ENCODE measurements at regions not wholly inside any gene's neighbourhood (a gene's known extent, or its start where the extent isn't known, plus 50 kb on each side); places are given as distances from the start of the nearest gene placed in this dataset.

DNA sequence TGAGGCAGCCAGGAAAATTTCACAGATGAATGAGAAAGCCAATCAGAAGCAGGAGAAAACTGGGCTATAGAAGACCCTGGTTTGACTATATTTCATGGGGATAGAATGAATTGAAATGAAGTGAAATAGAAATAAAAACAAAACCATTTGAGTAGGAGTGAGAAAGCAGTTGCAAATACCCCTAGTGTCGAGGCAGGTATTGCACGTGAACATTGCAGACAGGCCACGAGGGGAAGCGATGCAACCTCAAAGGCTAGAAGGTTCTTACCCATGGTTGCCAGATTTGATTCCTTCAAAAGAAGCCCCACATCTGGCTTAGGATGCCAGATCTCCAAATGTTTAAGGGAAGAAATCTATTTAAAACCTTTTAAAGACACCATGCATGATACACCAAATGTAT lies 648.9 kb downstream of the VRK1 start:
- H3K27me3 ChIP-seq = no peaks in the 10 kb centered on the region
- H3K4me1 ChIP-seq = no peaks in the 10 kb centered on the region
- no peaks in the 10 kb centered on the region for H3K9me3 ChIP-seq
- H3K27ac ChIP-seq = no peak overlapping the region
- no peak for DNase-seq (ENCODE audit: low spot score in 2 of 2)
- TF ChIP-seq POLR2A (IDR thresholded peaks at IDR 0.05) (no peak), POLR2AphosphoS5 (IDR thresholded peaks at IDR 0.05) (no peak)
- TF ChIP-seq, protein P1, sequence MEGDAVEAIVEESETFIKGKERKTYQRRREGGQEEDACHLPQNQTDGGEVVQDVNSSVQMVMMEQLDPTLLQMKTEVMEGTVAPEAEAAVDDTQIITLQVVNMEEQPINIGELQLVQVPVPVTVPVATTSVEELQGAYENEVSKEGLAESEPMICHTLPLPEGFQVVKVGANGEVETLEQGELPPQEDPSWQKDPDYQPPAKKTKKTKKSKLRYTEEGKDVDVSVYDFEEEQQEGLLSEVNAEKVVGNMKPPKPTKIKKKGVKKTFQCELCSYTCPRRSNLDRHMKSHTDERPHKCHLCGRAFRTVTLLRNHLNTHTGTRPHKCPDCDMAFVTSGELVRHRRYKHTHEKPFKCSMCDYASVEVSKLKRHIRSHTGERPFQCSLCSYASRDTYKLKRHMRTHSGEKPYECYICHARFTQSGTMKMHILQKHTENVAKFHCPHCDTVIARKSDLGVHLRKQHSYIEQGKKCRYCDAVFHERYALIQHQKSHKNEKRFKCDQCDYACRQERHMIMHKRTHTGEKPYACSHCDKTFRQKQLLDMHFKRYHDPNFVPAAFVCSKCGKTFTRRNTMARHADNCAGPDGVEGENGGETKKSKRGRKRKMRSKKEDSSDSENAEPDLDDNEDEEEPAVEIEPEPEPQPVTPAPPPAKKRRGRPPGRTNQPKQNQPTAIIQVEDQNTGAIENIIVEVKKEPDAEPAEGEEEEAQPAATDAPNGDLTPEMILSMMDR (IDR thresholded peaks at IDR 0.05) = no peak
- no peaks in the 10 kb centered on the region for H3K36me3 ChIP-seq
- no peak overlapping the region for H3K4me3 ChIP-seq
- intact Hi-C loops (cut with DNase I; ENCODE audit: low total_unique reads) = no loop called here

DNA sequence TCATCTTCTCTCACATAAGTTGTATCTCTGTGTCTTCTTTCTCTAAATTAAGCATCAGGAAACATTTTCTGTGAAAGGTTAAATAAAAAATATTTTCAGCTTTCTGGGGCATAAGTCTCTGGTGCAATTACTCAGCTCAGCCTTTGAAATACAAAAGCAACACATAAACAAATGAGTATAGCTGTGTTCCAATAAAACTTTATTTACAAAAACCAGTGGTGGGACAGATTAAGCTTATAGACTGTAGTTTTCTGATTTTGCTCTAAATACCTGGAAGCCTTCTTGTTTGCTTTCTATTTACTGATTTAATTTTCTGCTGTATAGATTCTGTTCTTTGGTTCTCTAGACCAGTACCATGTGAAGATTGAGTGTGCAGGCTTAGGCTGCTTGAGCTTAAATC lies 655.1 kb downstream of the VRK1 start:
- H3K4me1 ChIP-seq = no peaks in the 10 kb centered on the region
- H3K27me3 ChIP-seq = peaks cover 0 to 23% of the 10 kb centered on the region in 2 donors
- no peak overlapping the region for H3K4me3 ChIP-seq
- no peaks in the 10 kb centered on the region for H3K9me3 ChIP-seq
- no peak overlapping the region for H3K27ac ChIP-seq
- intact Hi-C loops (cut with DNase I; ENCODE audit: low total_unique reads) = no loop called here
- H3K36me3 ChIP-seq = no peaks in the 10 kb centered on the region
- no peak for DNase-seq (ENCODE audit: low spot score in 2 of 2)
- TF ChIP-seq POLR2A (IDR thresholded peaks at IDR 0.05) (no peak), POLR2AphosphoS5 (IDR thresholded peaks at IDR 0.05) (no peak)
- TF ChIP-seq, protein P1 (IDR thresholded peaks at IDR 0.05) = no peak

- no peaks in the 10 kb centered on the region for H3K9me3 ChIP-seq
- peaks cover 0 to 28% of the 10 kb centered on the region in 2 donors for H3K27me3 ChIP-seq
- H3K36me3 ChIP-seq = no peaks in the 10 kb centered on the region
- DNase-seq (ENCODE audit: low spot score in 2 of 2) = no peak
- no peaks in the 10 kb centered on the region for H3K4me1 ChIP-seq
- intact Hi-C loops (cut with DNase I; ENCODE audit: low total_unique reads) = no loop called here
- TF ChIP-seq, protein P1 (IDR thresholded peaks at IDR 0.05) = no peak
- TF ChIP-seq POLR2AphosphoS5 (IDR thresholded peaks at IDR 0.05) (no peak), POLR2A (IDR thresholded peaks at IDR 0.05) (no peak)
- H3K4me3 ChIP-seq = no peak overlapping the region
- no peak overlapping the region for H3K27ac ChIP-seq
Measured at GRCh38 chr14:97453991-97454390, 656.8 kb downstream of the VRK1 start.

DNA sequence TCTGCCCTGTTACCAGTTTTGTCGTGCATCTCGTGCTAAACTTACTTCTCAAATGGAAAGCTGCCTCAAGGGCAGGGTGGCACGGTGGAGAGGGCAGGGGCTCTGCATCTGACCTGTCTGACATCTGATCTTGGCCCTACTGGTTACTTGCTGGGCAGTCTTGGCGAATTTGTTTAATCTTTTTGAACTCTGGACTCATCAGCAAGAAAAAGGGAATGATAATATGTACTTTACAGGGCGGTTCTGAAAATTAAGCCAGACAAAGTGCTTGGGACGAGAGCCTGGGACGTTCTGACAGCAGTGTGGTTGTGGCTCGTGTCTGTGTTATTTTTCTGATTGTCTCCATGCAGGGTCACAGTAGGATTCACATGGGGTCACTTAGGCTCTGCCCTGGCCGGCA lies 659.3 kb downstream of the VRK1 start:
- H3K9me3 ChIP-seq = peaks cover 0 to under 1% of the 10 kb centered on the region in 2 donors
- peaks cover 0 to 28% of the 10 kb centered on the region in 2 donors for H3K27me3 ChIP-seq
- no peak overlapping the region for H3K4me3 ChIP-seq
- H3K27ac ChIP-seq = no peak overlapping the region
- intact Hi-C loops (cut with DNase I; ENCODE audit: low total_unique reads) = loop anchor here (5.0 kb wide), 1 partner anchor 1796 kb away; no protein-coding TSS in a partner anchor
- TF ChIP-seq POLR2AphosphoS5 (IDR thresholded peaks at IDR 0.05) = no peak
- TF ChIP-seq, protein P1 (IDR thresholded peaks at IDR 0.05) = no peak
- TF ChIP-seq POLR2A (IDR thresholded peaks at IDR 0.05) = no peak
- no peak for DNase-seq (ENCODE audit: low spot score in 2 of 2)
- no peaks in the 10 kb centered on the region for H3K36me3 ChIP-seq
- no peaks in the 10 kb centered on the region for H3K4me1 ChIP-seq

GRCh38 chr14:97456958-97457357 lies 659.8 kb downstream of the VRK1 start:
- peaks cover 0 to 6% of the 10 kb centered on the region in 2 donors for H3K9me3 ChIP-seq
- no peaks in the 10 kb centered on the region for H3K36me3 ChIP-seq
- TF ChIP-seq POLR2A (IDR thresholded peaks at IDR 0.05) (no peak), POLR2AphosphoS5 (IDR thresholded peaks at IDR 0.05) (no peak)
- TF ChIP-seq, protein P1 (IDR thresholded peaks at IDR 0.05) = no peak
- H3K4me3 ChIP-seq = no peak overlapping the region
- DNase-seq (ENCODE audit: low spot score in 2 of 2) = no peak
- H3K27me3 ChIP-seq = peaks cover 0 to 28% of the 10 kb centered on the region in 2 donors
- H3K4me1 ChIP-seq = no peaks in the 10 kb centered on the region
- intact Hi-C loops (cut with DNase I; ENCODE audit: low total_unique reads) = loop anchor here (5.0 kb wide), 1 partner anchor 1795 kb away; no protein-coding TSS in a partner anchor
- no peak overlapping the region for H3K27ac ChIP-seq

Measured in breast epithelium (tissue), 4 donors.